H1 (cell line): ENCODE measurements at regions not wholly inside any gene's neighbourhood (a gene's known extent, or its start where the extent isn't known, plus 50 kb on each side); places are given as distances from the start of the nearest gene placed in this dataset.

Experiments used
- CEBPB ChIP-seq: IDR thresholded peaks from 2 replicates; pipeline ENCODE4 v1.6.1; 2012; ENCODE audit warnings: low read depth, low read length
- CTCF ChIP-seq, 3 experiments: IDR thresholded peaks; 1 replicate in 2 of 3; 2 replicates in 1 of 3; pipeline versions ENCODE4 v1.5.1 to v1.6.1; 2011; ENCODE audit warnings: low read length in 3 of 3, mild to moderate bottlenecking in 3 of 3, inconsistent platforms in 2 of 3, low read depth in 1 of 3, moderate library complexity in 1 of 3; ENCODE audit not compliant: insufficient read depth in 1 of 3; ENCODE audit errors: control extremely low read depth in 1 of 3
- RAD21 ChIP-seq, 2 experiments: IDR thresholded peaks in 1 of 2; conservative IDR thresholded peaks in 1 of 2; 2 replicates each; pipeline ENCODE4 v1.6.1; 2011; ENCODE audit warnings: low read depth in 2 of 2, low read length in 2 of 2, improper control_type of control experiment in 1 of 2, inconsistent platforms in 1 of 2, mild to moderate bottlenecking in 1 of 2, moderate library complexity in 1 of 2

GRCh38 chr11:64501500-64502427, 54.0 kb upstream of the SLC22A11 start:
- no peak for TF ChIP-seq CEBPB
- no peak for TF ChIP-seq CTCF (IDR thresholded peaks at IDR 0.05; ENCODE audit: control extremely low read depth in 1 of 3, insufficient read depth in 1 of 3, low read depth in 1 of 3, low read length in 3 of 3)
- TF ChIP-seq RAD21 (IDR thresholded peaks at IDR 0.05 in 1 of 2, conservative IDR thresholded peaks at IDR 0.05 in 1 of 2; ENCODE audit: low read depth in 2 of 2, low read length in 2 of 2), result no peak
